ENCODE measurements at regions not wholly inside any gene's neighbourhood (a gene's known extent, or its start where the extent isn't known, plus 50 kb on each side); places are given as distances from the start of the nearest gene placed in this dataset.
"Not testable (repeated sequence)": the region's sequence is repeated elsewhere in the genome, so short reads cannot be mapped to it uniquely, and the experiment has no call there.

DNA sequence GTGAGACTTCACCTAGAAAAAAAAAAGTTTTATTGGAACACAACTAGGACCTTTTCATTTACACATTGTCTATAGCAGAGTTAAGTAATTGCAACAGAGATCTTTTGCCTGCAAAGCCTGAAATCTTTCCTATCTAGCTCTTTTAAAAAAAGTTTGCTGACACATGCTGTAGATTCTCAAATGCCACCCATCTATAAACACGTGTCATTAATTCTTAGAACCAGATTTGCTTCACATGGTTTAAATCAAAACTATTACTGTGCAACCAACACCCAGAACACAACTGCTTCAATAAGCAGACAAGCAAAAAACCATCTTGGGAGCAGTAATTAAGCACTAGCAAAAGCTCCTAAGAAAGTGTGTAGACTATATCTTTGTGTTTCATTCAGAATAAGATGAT, 55.0 kb downstream of the OXSM start:
- no peak for DNase-seq (ENCODE audit: low read depth in 3 of 3)

DNA sequence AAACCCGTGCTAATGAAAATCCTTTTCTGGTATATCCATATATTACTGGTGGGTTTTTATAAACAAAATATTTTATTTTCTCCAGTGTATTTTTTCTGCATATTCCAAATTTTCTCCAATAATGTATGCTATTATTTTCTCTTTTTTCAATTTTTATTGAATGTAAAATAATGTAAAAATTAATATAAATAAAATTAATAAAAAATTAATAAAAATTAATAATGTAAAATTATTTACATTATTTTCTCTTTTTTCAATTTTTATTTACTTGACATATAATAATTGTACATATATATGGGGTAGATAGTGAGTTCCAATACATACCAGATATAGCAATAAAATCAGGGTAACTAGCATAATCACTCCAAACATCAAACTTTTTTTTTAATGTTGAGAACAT, 56.4 kb downstream of the OXSM start:
- no peak for DNase-seq (ENCODE audit: low read depth in 3 of 3)

DNA sequence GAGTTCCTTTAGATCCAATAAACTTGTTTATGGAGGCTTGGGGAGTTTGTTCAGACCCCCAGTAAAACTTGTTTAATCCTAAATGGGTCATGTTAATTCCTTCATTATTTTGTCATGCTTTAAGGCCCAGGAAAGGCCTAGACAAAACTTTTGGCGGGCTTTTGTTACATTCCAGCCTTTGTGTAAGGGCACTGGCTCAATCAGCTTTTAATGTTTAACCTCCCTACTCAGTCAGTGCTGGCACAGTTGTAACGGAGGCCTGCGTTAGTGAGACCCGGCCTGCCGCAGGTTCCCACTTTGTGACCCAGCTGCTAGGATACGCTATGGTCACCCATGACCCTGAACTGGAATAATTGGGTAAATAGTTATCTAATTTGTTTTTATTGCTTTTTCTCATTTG, 59.2 kb downstream of the OXSM start:
- no peak for DNase-seq (ENCODE audit: low read depth in 3 of 3)

DNA sequence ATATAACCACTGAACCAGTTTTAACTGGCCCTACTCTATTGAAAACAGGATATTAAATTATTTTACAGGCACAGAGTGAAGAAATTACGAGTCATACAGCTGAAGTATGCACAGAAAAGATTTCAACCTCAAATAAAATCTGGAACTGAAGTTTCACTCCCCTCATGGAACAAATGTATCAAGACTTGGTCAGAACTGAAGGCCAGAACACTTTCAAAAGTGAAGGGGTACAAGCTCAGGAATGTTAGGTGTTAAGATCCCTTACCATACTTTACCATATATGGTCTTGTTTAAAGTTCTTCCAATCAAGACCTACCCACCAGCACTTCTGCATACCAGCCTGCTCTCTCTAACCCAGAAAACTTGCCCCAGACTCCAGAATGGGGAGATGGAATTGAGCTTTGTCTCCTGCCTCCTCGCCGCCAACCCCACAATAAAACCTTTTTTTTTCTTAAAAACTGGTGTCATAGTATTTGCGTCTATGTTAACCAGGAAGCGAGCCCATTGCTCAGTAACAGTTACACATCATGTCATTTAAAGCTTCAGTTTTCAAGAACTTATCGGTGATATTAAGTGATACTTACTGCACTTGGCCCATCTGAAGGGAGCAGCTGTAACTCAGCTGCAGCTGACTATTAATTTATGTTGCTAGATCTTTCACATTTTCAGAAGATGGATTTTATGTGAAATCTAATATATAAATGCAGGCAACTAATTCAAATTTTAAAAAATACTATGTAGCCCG, 59.9 kb downstream of the OXSM start:
- DNase-seq (ENCODE audit: low read depth in 3 of 3), result no peak

DNA sequence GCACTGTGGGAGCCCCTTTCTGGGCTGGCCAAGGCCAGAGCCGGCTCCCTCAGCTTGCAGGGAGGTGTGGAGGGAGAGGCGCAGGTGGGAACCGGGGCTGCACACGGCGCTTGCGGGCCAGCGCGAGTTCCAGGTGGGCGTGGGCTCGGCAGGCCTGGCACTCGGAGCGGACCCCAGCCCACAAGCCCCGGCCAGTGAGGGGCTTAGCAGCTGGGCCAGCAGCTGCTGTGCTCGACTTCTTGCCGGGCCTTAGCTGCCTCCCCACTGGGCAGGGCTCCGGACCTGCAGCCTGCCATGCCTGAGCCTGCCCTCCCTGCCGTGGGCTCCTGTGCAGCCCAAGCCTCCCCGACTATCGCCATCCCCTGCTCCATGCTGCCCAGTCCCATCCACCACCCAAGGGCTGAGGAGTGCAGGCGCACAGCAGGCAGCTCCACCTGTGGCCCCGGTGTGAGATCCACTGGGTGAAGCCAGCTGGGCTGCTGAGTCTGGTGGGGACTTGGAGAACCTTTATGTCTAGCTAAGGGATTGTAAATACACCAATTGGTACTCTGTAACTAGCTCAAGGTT, 61.9 kb downstream of the OXSM start:
- DNase-seq (ENCODE audit: low read depth in 3 of 3), result not testable (repeated sequence)

DNA sequence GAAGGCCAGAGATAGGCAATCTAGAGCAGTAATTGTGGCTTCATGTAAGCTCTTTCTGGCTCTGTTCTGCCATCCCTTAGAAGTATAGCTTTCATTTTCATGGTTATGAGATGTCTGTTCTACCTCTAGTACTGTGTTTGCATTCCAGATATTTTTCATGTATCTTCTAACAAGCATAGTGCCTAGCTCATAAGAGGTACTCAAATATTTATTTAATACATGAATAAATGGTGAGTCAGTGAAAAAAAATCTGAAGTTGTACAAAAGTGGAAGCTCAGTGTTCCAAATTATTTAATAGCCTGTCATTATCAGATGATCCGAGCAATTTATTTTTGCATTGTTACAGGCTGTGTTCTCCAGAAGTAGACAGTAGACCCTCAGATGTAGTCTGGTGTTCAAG, 64.3 kb downstream of the OXSM start:
- DNase-seq (ENCODE audit: low read depth in 3 of 3), result no peak

DNA sequence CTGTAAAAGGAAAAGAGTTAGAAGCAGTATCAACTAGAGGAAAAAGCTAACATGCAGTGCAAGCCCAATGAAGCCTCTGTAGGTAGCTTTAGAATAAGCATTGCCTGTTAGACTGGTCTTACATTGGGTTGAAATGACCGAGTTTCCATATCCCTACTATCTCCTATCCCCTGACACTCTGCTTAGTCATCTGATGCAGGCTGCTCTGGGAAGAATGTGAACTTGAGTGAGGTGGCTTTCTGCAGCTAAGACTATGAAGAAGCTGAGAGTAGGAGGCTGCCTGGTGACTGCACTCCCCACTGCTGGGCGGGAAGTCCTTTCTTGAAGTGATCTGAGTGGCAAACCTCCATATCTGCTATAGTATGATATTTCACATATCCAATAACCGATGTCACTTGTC, 64.7 kb downstream of the OXSM start:
- no peak for DNase-seq (ENCODE audit: low read depth in 3 of 3)

DNA sequence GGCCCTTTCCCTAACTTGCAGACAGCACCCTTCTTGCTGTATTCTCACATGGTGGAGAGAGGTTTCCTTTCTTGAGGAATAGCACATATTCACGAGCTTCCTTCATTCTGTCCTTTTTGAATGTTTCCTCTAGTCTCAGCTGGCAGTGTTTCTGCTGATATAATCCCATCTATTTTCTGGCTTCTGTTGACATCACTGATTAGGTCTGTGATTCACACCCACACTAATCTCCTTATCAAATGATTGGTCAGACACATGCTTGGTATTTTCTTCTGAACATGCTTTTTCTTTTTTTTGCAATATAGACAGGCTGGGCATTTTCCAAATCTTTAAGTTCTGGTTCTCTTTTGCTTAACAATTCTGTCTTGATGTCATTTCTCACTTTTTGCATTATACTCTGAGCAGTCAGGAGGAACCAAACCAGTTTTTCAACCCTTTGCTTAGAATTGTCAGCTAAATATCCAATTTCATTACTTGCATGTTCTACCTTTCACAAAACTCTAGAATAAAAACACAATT, 65.4 kb downstream of the OXSM start:
- DNase-seq (ENCODE audit: low read depth in 3 of 3), result no peak

DNA sequence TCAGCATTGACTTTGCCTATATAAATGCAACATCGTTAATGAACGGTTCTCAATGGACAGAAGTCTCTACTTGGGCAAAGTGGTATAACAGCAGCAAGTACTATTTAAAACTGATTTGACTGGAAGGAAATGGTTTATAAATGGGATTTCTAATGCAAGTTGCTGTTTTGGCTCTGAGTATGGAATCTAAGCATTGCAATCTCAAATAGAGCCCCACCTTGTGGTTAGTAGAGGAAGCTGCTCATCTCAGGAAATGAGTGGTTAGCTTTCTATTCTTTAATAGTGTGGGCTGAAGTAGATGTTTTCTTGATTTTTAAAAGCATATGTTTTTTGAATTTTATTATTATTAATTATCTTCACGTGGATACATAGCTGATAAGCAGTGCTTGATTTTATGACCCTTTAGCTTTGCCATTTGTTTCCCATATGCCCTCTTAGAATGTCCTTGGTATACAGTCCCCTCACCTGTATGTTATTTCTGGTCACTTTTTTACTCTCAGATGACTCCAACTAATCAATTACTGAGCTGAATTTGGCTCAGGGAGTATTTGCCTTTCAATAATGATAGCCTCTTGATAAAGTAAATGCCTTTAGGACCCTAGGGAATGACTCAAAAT, 67.1 kb downstream of the OXSM start:
- no peak for DNase-seq (ENCODE audit: low read depth in 3 of 3)

DNA sequence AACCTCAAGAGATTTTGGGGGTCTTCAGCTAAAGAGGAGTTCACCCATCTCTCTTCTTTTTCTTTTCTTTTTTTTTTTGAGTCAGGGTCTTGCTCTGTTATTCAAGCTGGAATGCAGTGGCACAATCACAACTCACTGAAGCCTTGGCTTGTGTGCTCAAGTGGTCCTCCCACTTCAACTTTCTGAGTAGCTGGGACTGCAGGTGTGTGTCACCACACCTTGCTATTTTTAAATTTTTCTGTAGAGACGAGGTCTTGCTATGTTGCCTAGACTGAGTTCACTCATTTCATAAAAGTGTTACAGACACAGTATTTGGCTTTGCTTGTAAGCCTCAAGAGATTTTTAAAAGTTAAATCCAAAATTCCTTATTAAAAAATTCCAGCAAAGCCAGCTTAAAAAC, 71.7 kb downstream of the OXSM start:
- DNase-seq (ENCODE audit: low read depth in 3 of 3), result no peak

DNA sequence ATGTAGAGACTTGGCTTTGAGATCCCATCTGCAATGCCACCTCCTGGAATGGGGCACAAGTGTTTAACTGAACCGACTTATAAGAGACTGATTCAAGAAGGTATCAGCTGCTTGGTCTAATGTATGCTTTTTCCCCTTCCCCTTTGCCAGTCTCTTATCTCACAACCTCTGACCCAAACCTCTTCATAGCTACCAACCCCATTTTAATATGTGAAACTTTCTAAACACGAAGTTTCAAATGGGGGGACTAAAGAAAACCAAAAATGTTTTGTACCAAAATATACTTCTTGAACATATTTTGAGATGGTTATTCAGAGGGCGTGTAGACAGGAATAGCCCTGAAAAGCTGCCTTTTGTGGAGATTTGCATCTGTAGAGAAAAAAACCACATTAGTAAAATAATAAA, 73.1 kb downstream of the OXSM start:
- no peak for DNase-seq (ENCODE audit: low read depth in 3 of 3)

DNA sequence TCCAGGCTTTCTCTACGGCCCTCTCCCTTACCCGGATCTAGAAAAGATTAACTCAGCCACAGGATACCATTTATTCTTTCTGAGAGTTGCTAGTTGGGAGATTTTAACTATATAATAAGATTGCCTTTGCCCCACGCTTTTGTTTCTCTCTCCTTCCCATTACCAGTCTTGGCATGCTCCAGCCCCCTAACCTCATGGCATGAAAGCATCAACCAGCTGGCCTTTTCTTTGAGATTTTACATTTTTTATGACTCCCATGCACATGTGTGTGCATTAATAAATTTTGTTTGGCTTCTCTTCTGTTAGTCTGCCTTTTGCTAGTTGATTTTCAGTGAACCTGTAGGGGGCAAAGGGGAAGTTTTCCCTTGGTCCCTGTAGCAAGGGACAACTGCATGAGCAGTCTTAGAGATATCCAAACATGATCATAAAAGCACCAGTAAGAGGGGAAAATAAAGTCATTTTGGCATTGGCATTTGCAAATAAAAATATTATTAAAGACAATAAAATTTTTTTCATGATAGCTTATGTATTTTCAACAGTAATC, 73.6 kb downstream of the OXSM start:
- no peak for DNase-seq (ENCODE audit: low read depth in 3 of 3)

DNA sequence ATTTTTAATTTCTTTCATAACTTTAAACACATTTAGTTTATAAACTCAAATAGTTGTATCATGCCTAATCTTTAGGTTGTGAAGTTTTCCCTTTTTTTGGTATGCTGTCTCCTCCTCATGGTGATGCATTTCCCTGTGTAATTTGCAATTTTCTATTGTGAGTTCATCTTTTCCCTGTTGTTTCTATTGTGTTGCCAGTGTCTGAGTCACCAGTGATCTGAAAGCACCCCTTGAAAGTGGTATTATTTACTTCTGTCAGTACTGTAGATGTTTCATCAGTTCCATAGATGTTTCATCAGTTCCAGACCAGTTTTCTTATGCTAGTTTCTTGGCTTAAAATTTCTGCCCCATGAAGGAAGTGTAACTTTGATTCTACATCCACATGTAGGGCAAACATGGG, 80.6 kb downstream of the OXSM start:
- DNase-seq (ENCODE audit: low read depth in 3 of 3), result no peak

DNA sequence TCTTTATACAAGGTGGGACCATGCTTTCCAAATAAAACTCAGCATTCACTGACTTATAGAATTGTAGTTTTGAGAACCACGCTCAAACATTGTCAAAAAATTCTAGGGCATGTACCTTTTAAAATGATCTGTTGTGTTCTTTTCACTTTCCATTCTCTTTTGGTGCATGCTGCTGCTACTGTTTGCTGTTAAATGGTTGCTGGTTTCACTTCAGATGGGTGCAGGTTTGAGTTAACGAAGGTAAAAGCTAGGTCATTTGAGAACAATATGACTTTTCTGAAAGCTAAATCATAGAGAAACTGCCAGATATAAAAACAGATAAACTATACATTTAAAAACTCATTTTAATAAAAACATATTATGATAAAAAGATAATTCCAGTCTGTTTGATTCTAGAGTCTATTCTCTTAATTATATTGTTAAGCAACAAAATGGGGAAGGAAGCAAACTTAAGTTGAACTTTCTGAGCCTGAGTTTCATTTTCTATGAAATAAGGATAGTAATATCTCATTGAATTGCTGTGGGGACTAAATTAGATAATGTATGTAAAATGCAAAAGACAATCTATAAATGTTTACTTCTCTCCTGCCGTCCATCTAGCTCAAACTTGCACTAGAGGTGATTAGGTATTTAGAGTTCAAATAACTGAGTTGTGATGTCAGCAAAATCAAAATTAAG, 82.4 kb downstream of the OXSM start:
- no peak for DNase-seq (ENCODE audit: low read depth in 3 of 3)

DNA sequence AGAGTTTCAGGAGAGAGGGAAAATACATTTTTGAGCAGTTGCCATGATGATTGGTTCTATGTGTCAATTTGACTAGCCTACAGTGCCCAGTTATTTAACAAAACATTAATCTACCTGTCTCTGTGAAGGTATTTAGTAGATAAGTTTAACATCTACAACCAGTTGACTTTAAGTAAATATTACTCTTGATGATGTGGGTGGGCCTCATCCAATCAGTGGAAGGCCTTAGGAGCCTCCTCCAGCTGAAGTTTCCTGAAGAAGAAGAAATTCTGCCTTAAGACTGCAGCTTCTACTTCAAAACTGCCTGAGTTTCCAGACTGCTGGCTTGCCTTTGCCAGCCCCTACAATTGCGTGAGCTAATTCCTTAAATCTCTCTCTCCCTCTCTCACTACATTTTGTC, 93.6 kb downstream of the OXSM start:
- no peak for DNase-seq (ENCODE audit: low read depth in 3 of 3)

DNA sequence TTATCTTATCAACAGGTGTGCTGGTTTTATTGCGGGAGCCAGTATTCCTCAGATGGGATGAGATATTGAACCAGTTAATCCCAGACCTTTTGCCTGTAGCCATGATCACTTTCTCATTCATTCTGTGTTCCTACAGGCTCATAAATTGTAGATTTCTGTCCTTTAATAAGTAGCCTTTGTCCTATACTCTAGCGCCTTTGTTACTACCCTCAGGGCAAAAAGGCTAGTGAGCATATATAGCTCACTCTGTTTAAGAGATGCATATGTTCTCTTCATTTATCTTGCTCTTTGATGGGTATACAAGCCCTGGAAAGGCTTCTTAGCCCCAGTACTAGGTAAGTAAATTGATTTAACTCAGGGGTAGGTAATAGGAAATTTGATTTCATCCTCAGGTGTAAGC, 95.1 kb downstream of the OXSM start:
- DNase-seq (ENCODE audit: low read depth in 3 of 3), result no peak

DNA sequence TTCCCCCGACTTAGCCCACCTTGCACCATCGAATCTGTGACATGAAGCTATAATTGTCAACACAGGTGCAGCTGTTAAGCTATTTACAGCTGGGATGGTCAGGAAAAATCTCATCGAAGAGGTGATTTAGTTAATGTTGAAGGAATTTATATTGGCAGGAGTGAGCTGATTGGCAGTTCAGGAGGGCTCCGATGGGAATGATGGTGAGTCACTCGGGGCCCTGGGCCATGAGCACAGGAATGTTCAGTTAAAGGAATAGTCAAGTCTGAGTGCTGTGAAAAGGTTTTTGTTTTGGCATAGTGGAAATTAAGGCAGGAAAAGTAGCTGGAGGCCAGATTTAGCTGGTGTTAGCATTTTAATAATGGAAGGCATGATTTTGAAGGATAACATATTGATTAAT, 95.7 kb downstream of the OXSM start:
- DNase-seq (ENCODE audit: low read depth in 3 of 3), result no peak

DNA sequence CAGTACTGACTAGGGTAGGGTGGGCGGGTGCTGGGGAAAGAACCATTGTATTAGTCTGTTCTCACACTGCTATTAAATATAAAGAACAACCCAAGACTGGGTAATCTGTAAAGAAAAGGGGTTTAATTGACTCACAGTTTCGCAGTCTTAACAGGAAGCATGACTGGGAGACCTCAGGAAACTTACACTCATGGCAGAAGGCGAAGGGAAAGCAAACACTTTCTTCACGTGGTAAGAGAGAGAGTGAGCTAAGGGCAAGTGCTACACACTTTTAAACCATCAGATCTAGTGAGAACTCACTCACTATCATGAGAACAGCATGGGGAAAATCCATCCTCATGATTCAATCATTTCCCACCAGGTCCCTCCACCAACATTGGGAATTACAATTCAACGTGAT, 98.0 kb downstream of the OXSM start:
- no peak for DNase-seq (ENCODE audit: low read depth in 3 of 3)

DNA sequence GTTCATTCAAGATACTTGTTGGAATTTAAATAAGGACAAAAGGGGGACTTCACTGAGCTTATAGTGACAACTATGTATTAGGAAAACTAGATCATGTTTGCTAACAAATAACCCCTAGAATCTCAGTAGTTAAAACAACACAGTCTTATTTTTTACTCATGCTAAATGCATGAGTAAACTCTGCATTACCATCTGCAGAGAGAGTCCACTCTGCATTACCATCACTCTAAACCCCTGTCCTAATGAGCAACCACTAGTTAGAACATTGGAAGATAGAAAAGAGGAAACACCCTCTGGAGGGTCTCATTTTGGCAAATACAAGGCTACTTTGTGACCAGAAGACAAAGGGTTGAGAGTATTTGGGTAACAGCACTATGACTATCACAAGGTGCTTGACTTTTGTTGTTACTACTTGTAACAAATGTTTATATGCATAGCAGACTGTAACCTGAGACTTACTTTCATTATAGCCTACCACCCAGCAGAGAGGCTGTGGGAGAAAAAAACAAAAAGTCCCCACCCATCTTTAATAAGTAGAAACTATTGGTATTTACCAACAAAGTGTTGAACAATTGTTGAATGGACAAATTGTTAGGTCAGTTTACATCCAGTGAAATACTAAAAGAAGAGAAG, 99.1 kb downstream of the OXSM start:
- DNase-seq (ENCODE audit: low read depth in 3 of 3), result no peak

DNA sequence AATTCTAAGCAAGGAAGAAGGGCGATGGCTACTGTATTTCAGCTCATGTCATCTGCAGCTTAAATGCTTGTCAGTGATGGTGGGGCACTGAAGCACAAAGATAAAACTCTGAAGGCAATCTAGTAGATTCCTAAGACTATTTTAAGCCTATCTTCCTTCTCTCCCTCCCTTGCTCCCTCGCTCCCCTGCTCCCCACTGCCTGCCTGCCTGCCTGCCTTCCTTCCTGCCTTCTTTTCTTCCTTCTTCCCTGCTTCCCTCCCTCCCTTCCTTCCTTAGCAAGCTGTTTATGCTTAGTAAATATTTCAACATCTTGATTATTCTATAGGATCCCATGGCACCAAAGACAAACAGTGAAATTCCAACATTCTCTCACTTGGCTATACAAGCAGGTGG, 99.6 kb downstream of the OXSM start:
- DNase-seq (ENCODE audit: low read depth in 3 of 3), result no peak

DNA sequence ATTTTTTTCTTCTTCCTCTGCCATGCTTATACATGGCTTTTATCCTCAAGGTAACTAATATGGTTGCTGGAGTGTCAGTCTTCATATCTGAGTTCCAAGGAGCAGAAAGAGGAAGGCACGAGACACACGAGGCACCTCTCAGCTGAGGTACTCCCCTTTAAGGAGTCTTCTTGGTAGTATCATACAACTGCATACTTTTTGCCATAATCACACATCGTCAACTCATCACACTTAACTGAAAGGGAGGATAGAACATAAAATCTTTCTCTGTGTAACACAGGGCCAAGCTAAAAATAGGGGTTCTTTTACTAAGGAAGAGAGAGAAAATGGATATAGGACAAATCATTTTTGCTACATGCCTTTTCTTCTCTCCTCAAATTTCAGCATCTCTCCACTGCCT, 104.2 kb downstream of the OXSM start:
- no peak for DNase-seq (ENCODE audit: low read depth in 3 of 3)

DNA sequence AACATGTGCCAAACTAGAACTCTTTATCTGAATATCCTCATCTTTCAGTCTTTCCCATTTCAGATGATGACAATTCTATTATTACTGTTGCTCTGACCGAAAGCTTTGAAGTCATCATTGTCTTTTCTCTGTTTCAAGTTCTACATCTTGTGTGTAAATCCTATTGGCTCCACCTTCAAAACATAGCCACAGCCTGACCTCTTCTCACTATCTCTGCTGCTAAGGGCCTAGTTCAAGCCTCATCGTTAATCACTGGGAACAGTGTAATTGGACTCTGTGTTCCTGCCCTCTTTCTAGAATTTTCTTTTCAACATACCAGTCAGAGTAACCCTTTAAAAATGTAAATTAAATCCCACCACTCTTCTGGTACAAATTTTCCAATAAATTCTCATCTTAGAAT, 105.1 kb downstream of the OXSM start:
- DNase-seq (ENCODE audit: low read depth in 3 of 3), result no peak
